H1 (cell line): ENCODE measurements at regions not wholly inside any gene's neighbourhood (a gene's known extent, or its start where the extent isn't known, plus 50 kb on each side); places are given as distances from the start of the nearest gene placed in this dataset.

Experiments used
- CTCF ChIA-PET: fragments of 300-600 bp; sonication (Branson Sonifier 250); formaldehyde crosslinking; loops from one replicate; lab custom pipeline; 2021; ENCODE audit not compliant: partially characterized antibody; lab: Charles Lee
- POLR2A ChIA-PET: fragments of 300-600 bp; sonication (Branson Sonifier 250); formaldehyde crosslinking; loops from one replicate; lab custom pipeline; 2021; ENCODE audit warnings: inconsistent platforms; ENCODE audit not compliant: partially characterized antibody; lab: Charles Lee
- DNase-seq, 2 experiments: peaks; one replicate each; pipeline versions ENCODE4 v3.0.0 to v3.0.0-alpha.2; 2010 to 2022; ENCODE audit warnings: low spot score in 2 of 2, low read depth in 1 of 2, mixed read lengths in 1 of 2
- FAIRE-seq: peaks from 2 replicates; lab custom pipeline; 2011; peaks lifted over from hg19 to GRCh38; lab: Jason Lieb, UNC
- H2AFZ ChIP-seq: 2 replicates; pipeline ENCODE4 v1.8.1; 2012; ENCODE audit warnings: low read length, inconsistent platforms
- H2AK5ac ChIP-seq: 2 replicates; pipeline ENCODE4 v1.6.1; 2013; ENCODE audit warnings: low read depth, low read length
- H2BK120ac ChIP-seq: replicated peaks from 2 replicates; pipeline ENCODE3; 2013; ENCODE audit warnings: low read depth, low read length, inconsistent platforms
- H2BK12ac ChIP-seq: 2 replicates; pipeline ENCODE4 v1.6.1; 2013; ENCODE audit warnings: low read depth, low read length
- H2BK15ac ChIP-seq: 2 replicates; pipeline ENCODE4 v1.6.1; 2013; ENCODE audit warnings: low read length
- H2BK20ac ChIP-seq: 2 replicates; pipeline ENCODE4 v1.6.1; 2013; ENCODE audit warnings: low read length
- H2BK5ac ChIP-seq: 2 replicates; pipeline ENCODE4 v1.6.1; 2013; ENCODE audit warnings: low read depth, low read length
- H3K14ac ChIP-seq: 2 replicates; pipeline ENCODE4 v1.6.1; 2013; ENCODE audit warnings: inconsistent platforms; ENCODE audit not compliant: insufficient read length
- H3K18ac ChIP-seq: 2 replicates; pipeline ENCODE4 v1.6.1; 2013; ENCODE audit warnings: low read length; ENCODE audit errors: extremely low read depth
- H3K23ac ChIP-seq: 2 replicates; pipeline ENCODE4 v1.6.1; 2013; ENCODE audit warnings: inconsistent platforms; ENCODE audit not compliant: insufficient read length
- H3K23me2 ChIP-seq: 2 replicates; pipeline ENCODE4 v1.6.1; 2013; ENCODE audit warnings: low read depth, low read length
- H3K27ac ChIP-seq: 2 replicates; pipeline ENCODE4 v1.6.1; 2011; ENCODE audit warnings: low read depth, low read length, inconsistent platforms
- H3K27me3 ChIP-seq, 4 experiments: replicated peaks in 1 of 4; 1 replicate in 1 of 4; 2 replicates in 3 of 4; pipeline versions ENCODE4 v1.6.1 to v1.8.1; 2011 to 2013; ENCODE audit warnings: low read length in 3 of 4, mild to moderate bottlenecking in 3 of 4, inconsistent platforms in 2 of 4, mixed read lengths in 2 of 4, moderate library complexity in 1 of 4; ENCODE audit not compliant: control insufficient read depth in 3 of 4, insufficient read depth in 3 of 4; ENCODE audit errors: extremely low read depth in 1 of 4
- H3K36me3 ChIP-seq, 4 experiments: 2 replicates each; pipeline versions ENCODE4 v1.6.1 to v1.8.1; 2011 to 2013; ENCODE audit warnings: mild to moderate bottlenecking in 4 of 4, low read length in 3 of 4, moderate library complexity in 2 of 4, control low read depth in 1 of 4, inconsistent platforms in 1 of 4; ENCODE audit not compliant: insufficient read depth in 4 of 4, control insufficient read depth in 2 of 4
- H3K4ac ChIP-seq: replicated peaks from 2 replicates; pipeline ENCODE3; 2013; ENCODE audit warnings: low read length, low read depth, mixed read lengths, inconsistent platforms; ENCODE audit not compliant: insufficient read length
- H3K4me1 ChIP-seq, 4 experiments: replicated peaks in 1 of 4; 1 replicate in 1 of 4; 2 replicates in 3 of 4; pipeline versions ENCODE4 v1.6.1 to v1.8.1; 2011 to 2013; ENCODE audit warnings: low read length in 3 of 4, inconsistent platforms in 2 of 4, mixed read lengths in 1 of 4; ENCODE audit not compliant: insufficient read depth in 4 of 4, control insufficient read depth in 3 of 4
- H3K4me2 ChIP-seq, 2 experiments: 2 replicates each; pipeline versions ENCODE4 v1.6.1 to v1.8.1; 2011 to 2013; ENCODE audit warnings: low read depth in 2 of 2, low read length in 2 of 2, control low read depth in 1 of 2, inconsistent platforms in 1 of 2, mild to moderate bottlenecking in 1 of 2; ENCODE audit not compliant: insufficient read depth in 1 of 2
- H3K4me3 ChIP-seq, 4 experiments: fragments of 200-600, 300-600 bp in 1 of 4; sonication (generic), shearing (Covaris generic), sonication (Bioruptor Twin) in 1 of 4; 2 replicates each; pipeline versions ENCODE4 v1.5.1 to v1.8.1; 2011 to 2016; ENCODE audit warnings: low read length in 4 of 4, low read depth in 3 of 4, control low read depth in 2 of 4, inconsistent platforms in 2 of 4, mild to moderate bottlenecking in 2 of 4, mixed read lengths in 1 of 4, moderate library complexity in 1 of 4; ENCODE audit not compliant: insufficient read depth in 2 of 4; ENCODE audit errors: extremely low read depth in 1 of 4
- H3K56ac ChIP-seq: replicated peaks from 2 replicates; pipeline ENCODE3; 2013; ENCODE audit warnings: low read depth, mild to moderate bottlenecking, mixed read lengths, low read length, inconsistent platforms; ENCODE audit not compliant: insufficient read length
- H3K79me1 ChIP-seq: 2 replicates; pipeline ENCODE4 v1.6.1; 2013; ENCODE audit warnings: low read depth, low read length, control low read depth
- H3K79me2 ChIP-seq, 2 experiments: 2 replicates each; pipeline versions ENCODE4 v1.6.1 to v1.8.1; 2012 to 2013; ENCODE audit warnings: low read length in 2 of 2, mild to moderate bottlenecking in 2 of 2, inconsistent platforms in 1 of 2; ENCODE audit not compliant: insufficient read depth in 2 of 2, control insufficient read depth in 1 of 2
- H3K9ac ChIP-seq, 4 experiments: replicated peaks in 1 of 4; 1 replicate in 1 of 4; 2 replicates in 3 of 4; pipeline versions ENCODE4 v1.6.1 to v1.8.1; 2011 to 2013; ENCODE audit warnings: low read depth in 3 of 4, low read length in 3 of 4, control low read depth in 2 of 4, mild to moderate bottlenecking in 2 of 4, moderate library complexity in 2 of 4, inconsistent platforms in 1 of 4; ENCODE audit errors: extremely low read depth in 1 of 4
- H3K9me3 ChIP-seq, 2 experiments: 2 replicates each; pipeline versions ENCODE4 v1.6.1 to v1.8.1; 2012 to 2013; ENCODE audit warnings: mild to moderate bottlenecking in 2 of 2, moderate library complexity in 2 of 2, control low read depth in 1 of 2, inconsistent platforms in 1 of 2, low read depth in 1 of 2, low read length in 1 of 2, mixed read lengths in 1 of 2; ENCODE audit not compliant: insufficient read depth in 2 of 2
- H4K20me1 ChIP-seq, 2 experiments: replicated peaks in 1 of 2; 2 replicates each; pipeline versions ENCODE3 to v1.8.1; 2011 to 2013; ENCODE audit warnings: inconsistent platforms in 2 of 2, low read length in 2 of 2, mild to moderate bottlenecking in 1 of 2; ENCODE audit not compliant: insufficient read depth in 2 of 2, control insufficient read depth in 1 of 2
- H4K5ac ChIP-seq: 2 replicates; pipeline ENCODE4 v1.6.1; 2013; ENCODE audit warnings: low read length, low read depth, mixed read lengths, inconsistent platforms; ENCODE audit not compliant: insufficient read length
- H4K8ac ChIP-seq: 2 replicates; pipeline ENCODE4 v1.8.0; 2013; ENCODE audit warnings: mild to moderate bottlenecking, moderate library complexity, low read length, inconsistent platforms; ENCODE audit not compliant: insufficient read depth; ENCODE audit errors: extremely low read depth
- H4K91ac ChIP-seq: replicated peaks from 2 replicates; pipeline ENCODE3; 2013; ENCODE audit warnings: low read length, mixed read lengths, inconsistent platforms; ENCODE audit not compliant: insufficient read length
- ASH2L ChIP-seq: fragments of 200-600, 300-600 bp; sonication (generic); IDR thresholded peaks from one replicate; pipeline ENCODE4 v1.7.1; 2017; ENCODE audit warnings: low read length
- CBX5 ChIP-seq: fragments of 300-800, 300-1000 bp; sonication (generic); IDR thresholded peaks from 2 replicates; pipeline ENCODE4 v1.7.1; 2016; ENCODE audit warnings: antibody characterized with exemption, low read length, low read depth
- EGR1 ChIP-seq: IDR thresholded peaks from 2 replicates; pipeline ENCODE4 v1.6.1; 2011; ENCODE audit warnings: low read depth, low read length, borderline replicate concordance
- GABPA ChIP-seq: IDR thresholded peaks from 2 replicates; pipeline ENCODE4 v1.6.1; 2011; ENCODE audit warnings: mild to moderate bottlenecking, low read length, moderate library complexity, borderline replicate concordance; ENCODE audit not compliant: insufficient read depth
- GTF2F1 ChIP-seq: IDR thresholded peaks from 2 replicates; pipeline ENCODE4 v1.6.1; 2012; ENCODE audit warnings: low read depth, low read length, improper control_type of control experiment, borderline replicate concordance
- HDAC2 ChIP-seq, 2 experiments: fragments of 300-600 bp in 1 of 2; sonication (generic) in 1 of 2; IDR thresholded peaks; 2 replicates each; pipeline ENCODE4 v1.6.1; 2011 to 2012; ENCODE audit warnings: low read depth in 2 of 2, low read length in 2 of 2, mild to moderate bottlenecking in 2 of 2, moderate library complexity in 2 of 2, borderline replicate concordance in 1 of 2, inconsistent platforms in 1 of 2
- JUN ChIP-seq: IDR thresholded peaks from 2 replicates; pipeline ENCODE4 v1.6.1; 2011; ENCODE audit warnings: low read depth, mild to moderate bottlenecking, improper control_type of control experiment, low read length
- KDM1A ChIP-seq: fragments of 200-600, 300-600 bp; sonication (generic); IDR thresholded peaks from 2 replicates; pipeline ENCODE4 v1.7.1; 2016; ENCODE audit warnings: mild to moderate bottlenecking, low read length, borderline replicate concordance
- POLR2AphosphoS5 ChIP-seq: IDR thresholded peaks from 2 replicates; pipeline ENCODE4 v1.6.1; 2011; ENCODE audit warnings: low read depth, low read length
- POU5F1 ChIP-seq: IDR thresholded peaks from 2 replicates; pipeline ENCODE4 v1.6.1; 2011; ENCODE audit warnings: low read depth, mild to moderate bottlenecking, low read length, moderate library complexity
- RFX5 ChIP-seq: IDR thresholded peaks from 2 replicates; pipeline ENCODE4 v1.6.1; 2011; ENCODE audit warnings: low read depth, low read length, improper control_type of control experiment, borderline replicate concordance
- SP1 ChIP-seq: IDR thresholded peaks from 2 replicates; pipeline ENCODE4 v1.6.1; 2011; ENCODE audit warnings: low read depth, low read length
- TBP ChIP-seq: IDR thresholded peaks from 2 replicates; pipeline ENCODE4 v1.6.1; 2011; ENCODE audit warnings: low read depth, low read length, improper control_type of control experiment
- WGBS, 2 experiments: shearing (Covaris generic) in 1 of 2; methylation state at CpG; one replicate each; pipeline versions ENCODE4 v1.1.6 to v1.1.7; 2013 to 2015; ENCODE audit warnings: low lambda C conversion rate in 2 of 2, mixed read lengths in 2 of 2, inconsistent platforms in 1 of 2, low coverage in 1 of 2, missing lambda C conversion rate in 1 of 2; ENCODE audit not compliant: insufficient replicate concordance in 2 of 2, insufficient coverage in 1 of 2, insufficient read length in 1 of 2; ENCODE audit errors: extremely low coverage in 1 of 2, missing lambda C conversion rate in 1 of 2; 5-methylcytosine and 5-hydroxymethylcytosine counted together
- TF ChIP-seq, protein P1 (sequence below): IDR thresholded peaks from 2 replicates; pipeline ENCODE4 v1.6.1; 2011; ENCODE audit warnings: low read depth, mild to moderate bottlenecking, low read length; ENCODE audit not compliant: insufficient read depth

- no peak overlapping the region for H3K56ac ChIP-seq
- CTCF ChIA-PET: no interaction called here
- TF ChIP-seq GABPA (no peak), JUN (no peak), SP1 (no peak), GTF2F1 (no peak), CBX5 (no peak), POLR2AphosphoS5 (no peak), ASH2L (no peak), POU5F1 (no peak), RFX5 (no peak), KDM1A (no peak), HDAC2 (IDR thresholded peaks at IDR 0.05; ENCODE audit: borderline replicate concordance in 1 of 2, low read depth in 2 of 2, low read length in 2 of 2) (no peak), TBP (no peak), EGR1 (no peak)
- TF ChIP-seq, protein P1, sequence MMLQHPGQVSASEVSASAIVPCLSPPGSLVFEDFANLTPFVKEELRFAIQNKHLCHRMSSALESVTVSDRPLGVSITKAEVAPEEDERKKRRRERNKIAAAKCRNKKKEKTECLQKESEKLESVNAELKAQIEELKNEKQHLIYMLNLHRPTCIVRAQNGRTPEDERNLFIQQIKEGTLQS: no peak
These were observed 146.2 kb upstream of the OSR1 start for GRCh38 chr2:19504400-19505198.

More at GRCh38 chr2:19504400-19505198, 146.2 kb upstream of the OSR1 start:
- Histone ChIP-seq H3K4me2 (no peak overlapping the region), H3K4me3 (no peak overlapping the region), H2BK5ac (no peak overlapping the region), H2AFZ (no peak overlapping the region), H2BK15ac (no peak overlapping the region), H3K23me2 (no peaks in the 10 kb centered on the region), H3K27me3 (no peaks in the 10 kb centered on the region), H2AK5ac (no peak overlapping the region), H3K36me3 (no peaks in the 10 kb centered on the region), H4K20me1 (no peaks in the 10 kb centered on the region), H3K9ac (no peak overlapping the region), H3K18ac (no peak overlapping the region), H3K9me3 (no peaks in the 10 kb centered on the region), H3K23ac (no peak overlapping the region), H4K5ac (no peak overlapping the region), H4K8ac (no peak overlapping the region), H3K27ac (no peak overlapping the region), H3K4me1 (no peaks in the 10 kb centered on the region), H3K79me1 (no peaks in the 10 kb centered on the region), H3K79me2 (no peaks in the 10 kb centered on the region), H2BK20ac (no peak overlapping the region), H3K14ac (no peak overlapping the region), H2BK12ac (no peak overlapping the region), H3K4ac (no peak overlapping the region), H4K91ac (no peak overlapping the region), H2BK120ac (no peak overlapping the region)
- FAIRE-seq: no peak
- POLR2A ChIA-PET: no interaction called here
- WGBS, 2 experiments: 88% methylated on average over 5 of the region's 5 CpGs; no CpG with 5 or more reads in 1 of the 2 experiments
- no peak for DNase-seq
